Natural killer cell treated with Interleukin-12 subunit alpha and Interleukin-12 subunit beta and Interleukin-15 and Interleukin-18, amount 100 ng/mL, for 72 hours (primary cell): ENCODE measurements at regions not wholly inside any gene's neighbourhood (a gene's known extent, or its start where the extent isn't known, plus 50 kb on each side); places are given as distances from the start of the nearest gene placed in this dataset.

ENCODE experiments used
- ATAC-seq, 2 donors: fragments of 150-1000 bp; cut with Tn5 transposase in 1 of 2; sonication (Bioruptor Pico), chemical (Tn5 transposase) in 1 of 2; 2 replicates each; pipeline ENCODE4 v1.10.0; 2021
- DNase-seq: peaks from one replicate; pipeline ENCODE4 v3.0.0; 2022; ENCODE audit warnings: low spot score
- H3K27ac Mint-ChIP-seq, 2 donors: 1 replicate in 1 of 2; 2 replicates in 1 of 2; pipeline ENCODE4 v1.8.0; 2022; ENCODE audit warnings: mixed read lengths in 2 of 2, mild to moderate bottlenecking in 1 of 2, moderate library complexity in 1 of 2
- H3K27me3 Mint-ChIP-seq, 2 donors: 1 replicate in 1 of 2; 2 replicates in 1 of 2; pipeline ENCODE4 v1.8.0; 2022; ENCODE audit warnings: mixed read lengths in 2 of 2
- H3K36me3 Mint-ChIP-seq: one replicate; pipeline ENCODE4 v1.8.0; 2022; ENCODE audit warnings: mixed read lengths
- H3K4me1 Mint-ChIP-seq, 2 donors: 1 replicate in 1 of 2; 2 replicates in 1 of 2; pipeline ENCODE4 v1.8.0; 2022; ENCODE audit warnings: low read depth in 2 of 2, mixed read lengths in 2 of 2, mild to moderate bottlenecking in 1 of 2
- H3K4me3 Mint-ChIP-seq: one replicate; pipeline ENCODE4 v1.8.0; 2022; ENCODE audit warnings: mixed read lengths
- H3K9me3 Mint-ChIP-seq: 2 replicates; pipeline ENCODE4 v1.8.0; 2022; ENCODE audit warnings: mixed read lengths

DNA sequence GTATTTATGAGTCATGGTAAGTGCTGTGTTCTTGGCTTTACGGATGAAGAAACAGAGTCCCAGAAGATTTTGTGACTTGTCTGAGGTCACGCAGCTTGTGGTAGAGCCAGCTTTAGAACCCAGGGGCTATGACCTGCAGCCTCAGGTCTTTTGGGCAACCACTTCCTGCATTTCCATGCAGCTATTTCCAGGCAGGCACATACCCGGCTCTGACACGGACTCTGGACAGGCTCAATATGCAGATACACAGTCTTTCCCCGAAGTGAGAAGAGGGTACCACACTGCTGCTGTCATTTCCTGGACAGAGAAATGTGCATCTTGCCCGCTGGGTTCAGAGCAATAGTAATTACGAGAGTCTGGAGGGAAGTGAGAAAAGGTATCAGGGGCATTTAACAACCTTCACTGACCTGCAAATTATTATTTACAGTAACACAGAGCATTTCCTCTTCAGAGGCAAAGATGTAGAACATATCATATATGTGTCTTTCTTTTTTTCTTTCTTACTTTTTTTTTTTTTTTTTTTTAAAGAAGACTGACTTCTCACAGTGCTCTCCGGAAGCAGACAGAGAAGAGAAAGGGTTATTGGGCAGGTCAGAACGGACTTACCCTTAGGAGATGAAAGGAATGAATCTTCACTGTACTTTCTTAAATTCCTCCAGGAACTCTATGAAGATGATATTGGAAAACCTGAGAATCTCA is 185.1 kb downstream of the CLIC5 start:
- peak; percentile 79 for DNase-seq
- no peaks in the 10 kb centered on the region for H3K9me3 Mint-ChIP-seq
- H3K27ac Mint-ChIP-seq, result peak overlapping the region; percentile 91 to 95
- peak overlapping the region; percentile 70 for H3K4me3 Mint-ChIP-seq
- peak; percentile 89 to 93 for ATAC-seq
- peaks cover 33 to 52% of the 10 kb centered on the region in 2 donors for H3K4me1 Mint-ChIP-seq
- H3K27me3 Mint-ChIP-seq, result peaks cover 7% of the 10 kb centered on the region in 2 donors
- H3K36me3 Mint-ChIP-seq, result peaks cover 12% of the 10 kb centered on the region

DNA sequence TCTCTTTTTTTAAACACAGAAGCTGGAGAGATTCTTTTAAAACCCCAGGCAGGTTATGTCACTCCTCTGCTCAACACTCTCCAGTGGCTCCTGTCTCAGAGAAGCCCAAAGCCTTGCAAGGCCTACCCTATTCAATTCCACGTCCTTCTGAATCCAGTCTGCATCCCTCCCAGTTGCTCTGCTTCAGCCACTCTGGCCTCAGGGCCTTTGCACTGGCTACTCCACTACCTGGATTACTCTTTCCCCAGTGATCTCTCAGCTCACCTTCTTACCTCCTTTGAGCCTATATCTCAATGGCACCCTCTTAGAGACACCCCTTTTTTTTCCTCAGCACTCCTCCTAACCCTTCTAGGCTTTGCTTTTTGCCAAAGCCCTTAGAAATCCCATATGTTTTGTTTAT is 185.8 kb downstream of the CLIC5 start:
- peaks cover 27 to 45% of the 10 kb centered on the region in 2 donors for H3K4me1 Mint-ChIP-seq
- H3K27ac Mint-ChIP-seq, result peak overlapping the region; percentile 91 to 95
- ATAC-seq, result no peak
- peaks cover 8% of the 10 kb centered on the region in 2 donors for H3K27me3 Mint-ChIP-seq
- peak overlapping the region; percentile 70 for H3K4me3 Mint-ChIP-seq
- H3K36me3 Mint-ChIP-seq, result peaks cover 12% of the 10 kb centered on the region
- no peak for DNase-seq
- no peaks in the 10 kb centered on the region for H3K9me3 Mint-ChIP-seq

DNA sequence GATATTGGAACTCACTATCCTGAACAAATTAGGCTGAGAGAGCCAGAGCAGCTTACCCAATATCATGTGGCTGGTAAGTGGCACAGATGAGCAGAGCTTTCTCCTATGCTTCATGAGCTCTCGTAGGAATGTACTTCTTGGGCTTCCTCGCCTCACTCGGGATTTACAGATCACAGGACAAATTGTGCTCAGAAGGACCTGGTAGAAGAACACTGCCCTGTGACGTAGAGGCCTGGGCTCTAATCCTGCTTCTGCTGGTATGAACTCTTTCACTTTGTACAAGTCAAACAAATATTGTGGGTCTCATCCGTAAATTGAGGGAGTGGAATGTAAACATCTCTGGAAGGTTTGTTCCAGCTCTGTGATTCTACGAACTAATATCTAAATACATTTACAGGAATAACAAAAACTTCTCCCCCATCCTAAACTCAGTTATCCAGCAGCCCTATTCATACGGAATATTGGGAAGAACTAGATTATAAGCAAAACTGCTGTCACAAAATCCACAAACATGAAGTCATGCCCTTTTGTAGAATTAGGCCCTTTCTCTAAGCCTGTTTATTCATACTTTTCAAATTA is 187.6 kb downstream of the CLIC5 start:
- Mint-ChIP-seq H3K4me1 (peaks cover 27 to 40% of the 10 kb centered on the region in 2 donors), H3K36me3 (peaks cover 16% of the 10 kb centered on the region), H3K4me3 (no peak overlapping the region), H3K27me3 (peaks cover 13 to 14% of the 10 kb centered on the region in 2 donors), H3K27ac (peak overlapping the region in 1 of 2 donors; percentile 95), H3K9me3 (no peaks in the 10 kb centered on the region)
- ATAC-seq, result no peak
- no peak for DNase-seq

DNA sequence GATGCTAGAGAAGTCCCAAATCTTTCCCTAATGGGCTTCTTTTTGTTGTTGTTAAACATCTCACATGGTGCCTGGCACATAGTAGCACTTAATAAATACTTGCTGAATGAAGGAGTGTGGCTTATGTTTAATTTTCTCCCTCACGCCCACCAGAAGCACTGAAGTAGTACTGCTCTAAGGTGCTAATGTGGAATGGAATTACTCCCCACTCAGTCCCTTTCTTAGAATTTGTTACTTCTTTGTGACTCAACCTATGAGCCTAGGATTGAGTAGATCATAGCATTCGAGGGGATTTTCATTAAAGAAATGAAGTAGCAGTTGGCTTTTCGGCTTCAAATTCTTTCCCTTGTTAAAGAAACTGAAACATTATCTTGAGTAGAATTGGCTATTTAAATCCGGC is 192.8 kb downstream of the CLIC5 start:
- DNase-seq (no peak), ATAC-seq (peak in 1 of 2 donors; percentile 54)
- H3K27ac Mint-ChIP-seq, result peak overlapping the region; percentile 31 to 65
- H3K27me3 Mint-ChIP-seq, result peaks cover 13 to 22% of the 10 kb centered on the region in 2 donors
- peaks cover 4 to 5% of the 10 kb centered on the region in 2 donors for H3K4me1 Mint-ChIP-seq
- H3K36me3 Mint-ChIP-seq, result peaks cover 20% of the 10 kb centered on the region
- H3K9me3 Mint-ChIP-seq, result peaks cover 3% of the 10 kb centered on the region
- peak overlapping the region; percentile 23 for H3K4me3 Mint-ChIP-seq

DNA sequence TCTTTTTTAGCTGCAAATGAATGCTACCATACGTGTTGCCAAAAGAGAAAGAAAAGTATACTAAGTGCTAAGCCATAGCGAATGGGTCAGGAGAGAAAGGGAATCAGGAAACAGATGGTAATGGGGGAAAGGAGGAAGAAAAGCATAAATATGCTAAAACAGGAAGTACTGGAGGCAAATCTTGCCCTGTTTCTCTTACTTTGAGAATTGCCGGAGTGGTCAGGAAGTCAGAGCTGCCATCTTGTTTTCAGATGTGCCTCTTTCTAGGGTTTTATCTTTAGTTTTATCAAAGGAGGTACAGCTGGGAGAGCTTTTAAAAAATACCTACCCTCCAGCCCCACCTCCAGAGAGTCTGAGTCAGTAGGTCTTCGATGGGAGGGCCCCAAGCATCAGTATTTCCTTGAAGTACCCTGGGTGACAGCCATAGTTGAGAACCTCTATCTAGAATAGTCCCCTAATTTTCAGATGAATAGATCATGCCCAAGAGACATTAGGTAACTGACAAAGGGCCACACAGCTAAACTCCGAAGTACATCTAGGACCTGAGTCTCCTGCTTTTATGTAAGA is 193.3 kb downstream of the CLIC5 start:
- ATAC-seq (no peak), DNase-seq (no peak)
- Mint-ChIP-seq H3K4me1 (peaks cover 4 to 5% of the 10 kb centered on the region in 2 donors), H3K36me3 (peaks cover 20% of the 10 kb centered on the region), H3K9me3 (peaks cover 3% of the 10 kb centered on the region), H3K27ac (peak overlapping the region; percentile 31 to 65), H3K27me3 (peaks cover 13 to 22% of the 10 kb centered on the region in 2 donors), H3K4me3 (peak overlapping the region; percentile 23)

DNA sequence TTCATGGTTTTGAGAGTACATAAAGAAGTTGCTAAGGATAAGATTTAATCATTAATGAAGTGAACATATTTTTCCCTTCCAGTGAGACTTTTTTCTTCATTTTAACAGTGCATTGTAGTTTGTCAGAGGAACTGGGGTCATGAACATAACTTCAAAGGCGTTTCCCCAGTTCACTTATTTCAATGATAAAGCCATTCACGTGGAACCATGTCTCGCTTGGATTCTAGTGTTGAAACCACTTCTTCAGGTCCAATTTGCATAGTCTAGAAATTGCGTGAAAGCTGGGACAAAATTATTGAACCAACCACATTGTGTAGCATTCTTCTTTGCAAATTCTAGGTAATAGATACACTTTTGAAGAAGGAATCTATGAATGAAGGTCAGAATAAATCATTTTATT is 197.0 kb downstream of the CLIC5 start:
- H3K27ac Mint-ChIP-seq, result no peak overlapping the region
- no peak for ATAC-seq
- no peak for DNase-seq
- no peak overlapping the region for H3K4me3 Mint-ChIP-seq
- peaks cover 4 to 11% of the 10 kb centered on the region in 2 donors for H3K4me1 Mint-ChIP-seq
- H3K27me3 Mint-ChIP-seq, result peaks cover 5 to 22% of the 10 kb centered on the region in 2 donors
- H3K9me3 Mint-ChIP-seq, result peaks cover 3% of the 10 kb centered on the region
- peaks cover 10% of the 10 kb centered on the region for H3K36me3 Mint-ChIP-seq

DNA sequence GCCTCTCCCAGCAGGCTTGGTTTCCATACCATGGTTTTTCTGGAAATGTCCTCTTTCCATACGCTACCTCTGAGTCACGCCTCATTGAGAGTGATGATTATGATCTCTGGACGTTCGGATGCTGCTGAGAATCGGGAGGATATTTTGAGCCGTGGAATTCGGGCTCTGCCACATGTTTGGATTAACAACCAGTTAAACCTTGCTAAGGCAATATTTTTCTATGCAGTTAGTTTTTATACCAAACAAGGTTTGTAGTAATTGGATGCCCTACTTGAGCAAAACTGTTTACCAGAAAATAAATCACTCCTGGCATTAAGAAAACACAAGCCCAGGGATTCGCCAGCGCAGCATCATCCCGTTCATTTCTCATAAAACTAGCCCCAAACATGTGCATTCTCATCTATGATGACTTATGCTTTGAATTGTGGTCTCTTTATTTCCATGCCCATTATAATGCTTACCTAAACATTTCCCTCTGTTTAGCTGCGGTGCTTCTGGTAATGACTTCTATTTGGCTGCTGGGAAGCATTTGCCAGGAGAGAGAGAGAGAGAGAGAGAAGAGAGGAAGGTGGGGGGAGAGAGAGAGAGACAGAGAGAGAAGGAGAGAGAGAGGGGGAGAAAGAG is 198.9 kb downstream of the CLIC5 start:
- Mint-ChIP-seq H3K9me3 (no peaks in the 10 kb centered on the region), H3K4me3 (no peak overlapping the region), H3K4me1 (peaks cover 0 to 5% of the 10 kb centered on the region in 2 donors), H3K27me3 (peaks cover 18 to 29% of the 10 kb centered on the region in 2 donors), H3K27ac (no peak overlapping the region), H3K36me3 (peaks cover 12% of the 10 kb centered on the region)
- ATAC-seq (no peak), DNase-seq (no peak)

DNA sequence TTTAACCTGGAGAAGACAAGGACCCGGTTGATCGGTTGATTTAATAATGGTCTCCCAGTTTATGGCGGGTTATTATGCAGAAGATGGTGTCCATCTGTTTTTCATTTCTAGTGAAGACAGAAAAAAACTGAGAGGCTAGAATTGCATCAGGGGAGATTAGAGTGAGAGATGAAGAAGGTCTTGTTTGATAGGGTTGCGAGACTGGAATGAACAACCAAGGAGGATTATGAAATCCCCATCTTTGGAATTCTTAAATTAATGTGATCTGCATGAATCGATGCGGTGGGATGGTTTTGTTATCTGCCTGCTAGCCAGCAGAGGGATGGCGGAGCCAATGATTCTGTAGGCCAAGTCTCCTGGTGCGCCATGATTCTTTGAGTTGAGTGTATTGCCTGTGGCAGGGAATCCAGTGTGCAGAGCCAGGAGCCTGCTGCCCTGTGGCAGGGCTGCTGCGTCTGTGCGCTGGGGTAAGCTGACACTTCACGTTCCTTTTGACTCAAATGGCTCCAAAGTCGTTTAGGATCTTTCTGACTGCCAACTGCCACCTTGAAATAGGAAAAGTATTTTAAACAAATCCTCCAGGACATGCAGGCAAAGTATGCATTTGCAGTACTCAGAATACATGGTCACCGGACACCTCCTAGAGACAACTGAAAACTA is 200.1 kb downstream of the CLIC5 start:
- Mint-ChIP-seq H3K36me3 (peaks cover 15% of the 10 kb centered on the region), H3K4me3 (no peak overlapping the region), H3K27me3 (peaks cover 18 to 33% of the 10 kb centered on the region in 2 donors), H3K4me1 (peaks cover 0 to 5% of the 10 kb centered on the region in 2 donors), H3K9me3 (no peaks in the 10 kb centered on the region), H3K27ac (no peak overlapping the region)
- ATAC-seq (no peak), DNase-seq (no peak)

DNA sequence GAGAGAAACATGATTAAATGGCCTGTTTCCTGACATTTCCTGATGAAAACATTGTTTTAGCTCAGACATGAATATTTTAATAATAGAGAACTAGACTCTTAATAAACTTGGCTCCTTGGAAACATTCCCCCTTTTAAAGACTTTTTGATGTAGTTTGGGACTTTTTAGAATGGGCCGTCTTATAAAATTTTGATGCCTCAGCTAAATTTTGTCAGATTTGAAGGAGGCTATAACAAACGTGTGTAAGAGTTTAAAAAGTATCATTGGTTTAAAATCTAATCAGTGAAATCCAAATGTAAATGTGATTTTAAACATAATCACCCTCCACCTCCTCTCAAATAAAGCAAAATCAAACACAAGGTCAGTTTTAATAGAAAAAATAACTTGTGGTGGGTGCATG is 200.9 kb downstream of the CLIC5 start:
- Mint-ChIP-seq H3K4me1 (peaks cover 0 to 10% of the 10 kb centered on the region in 2 donors), H3K27me3 (peaks cover 18 to 34% of the 10 kb centered on the region in 2 donors), H3K27ac (no peak overlapping the region), H3K36me3 (peaks cover 15% of the 10 kb centered on the region), H3K9me3 (no peaks in the 10 kb centered on the region), H3K4me3 (no peak overlapping the region)
- no peak for ATAC-seq
- no peak for DNase-seq

DNA sequence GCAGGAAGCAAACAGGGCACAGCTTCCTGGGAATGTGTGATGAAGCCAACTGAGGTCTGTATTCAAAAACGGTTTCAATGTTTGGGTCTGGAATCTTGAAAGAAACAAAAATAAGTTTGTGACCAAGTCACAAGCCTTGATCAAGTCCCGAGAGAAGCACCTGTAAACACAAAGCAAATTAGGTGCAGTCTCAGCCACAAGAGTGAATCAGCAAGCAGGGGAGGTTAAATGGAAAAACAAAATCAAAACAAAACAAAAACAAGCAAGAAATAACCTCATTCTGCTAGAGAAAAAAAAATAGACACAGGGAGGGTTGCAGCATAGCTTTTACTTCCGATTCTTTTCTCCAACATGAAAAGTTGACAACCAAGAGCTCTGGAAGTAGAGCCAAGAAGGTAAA is 201.7 kb downstream of the CLIC5 start:
- H3K27ac Mint-ChIP-seq, result no peak overlapping the region
- H3K4me3 Mint-ChIP-seq, result no peak overlapping the region
- DNase-seq, result no peak
- ATAC-seq, result no peak
- peaks cover 15% of the 10 kb centered on the region for H3K36me3 Mint-ChIP-seq
- H3K27me3 Mint-ChIP-seq, result peaks cover 18 to 31% of the 10 kb centered on the region in 2 donors
- no peaks in the 10 kb centered on the region for H3K9me3 Mint-ChIP-seq
- peaks cover 0 to 16% of the 10 kb centered on the region in 2 donors for H3K4me1 Mint-ChIP-seq

DNA sequence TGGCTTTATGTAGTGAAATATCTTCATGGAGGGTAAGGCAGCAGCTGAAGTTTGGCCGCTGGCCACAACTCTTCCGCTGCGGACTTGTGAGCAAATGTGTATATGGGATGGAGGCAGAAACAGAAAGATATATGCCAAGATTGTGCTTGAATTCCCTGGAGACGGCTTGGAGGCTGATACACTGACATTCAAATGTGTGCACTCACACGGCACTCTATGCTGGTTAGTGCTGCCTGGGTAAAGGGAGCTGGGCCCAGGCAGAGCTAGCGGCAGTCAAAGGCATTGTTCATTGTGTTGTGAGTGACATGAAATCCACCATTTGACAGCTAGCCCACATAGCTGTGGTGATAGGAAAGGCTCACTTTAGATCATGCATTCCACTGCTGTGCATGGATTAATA is 202.7 kb downstream of the CLIC5 start:
- no peak overlapping the region for H3K27ac Mint-ChIP-seq
- DNase-seq, result no peak

DNA sequence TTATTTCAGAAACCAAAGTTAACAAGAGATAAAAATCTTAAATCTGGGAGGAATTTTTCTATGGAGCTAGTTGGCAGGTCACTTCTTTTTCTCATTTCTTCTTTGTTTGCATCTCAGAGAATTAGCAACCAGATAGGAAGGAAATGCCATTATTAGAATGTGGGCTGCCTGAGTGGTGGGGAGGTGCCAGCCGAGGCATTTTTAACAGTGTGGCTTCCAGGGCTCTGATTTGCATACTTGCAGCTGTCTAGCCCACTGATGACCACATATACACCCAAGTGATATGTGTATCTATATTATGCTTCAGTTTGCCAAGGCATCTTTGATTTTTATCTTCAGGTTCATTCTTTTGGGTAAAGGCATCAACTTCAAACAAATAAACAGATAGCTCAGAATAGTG is 206.7 kb downstream of the CLIC5 start:
- Mint-ChIP-seq H3K4me3 (peak overlapping the region; percentile 3), H3K27me3 (peaks cover 16 to 27% of the 10 kb centered on the region in 2 donors), H3K9me3 (no peaks in the 10 kb centered on the region), H3K36me3 (peaks cover 10% of the 10 kb centered on the region), H3K27ac (no peak overlapping the region), H3K4me1 (peaks cover 0 to 17% of the 10 kb centered on the region in 2 donors)
- ATAC-seq, result peak in 1 of 2 donors; percentile 85
- no peak for DNase-seq

More for the DNA sequence above, 202.7 kb downstream of the CLIC5 start:
- peaks cover 18 to 31% of the 10 kb centered on the region in 2 donors for H3K27me3 Mint-ChIP-seq
- ATAC-seq, result peak in 1 of 2 donors; percentile 40
- no peaks in the 10 kb centered on the region for H3K9me3 Mint-ChIP-seq
- H3K4me1 Mint-ChIP-seq, result peaks cover 0 to 20% of the 10 kb centered on the region in 2 donors
- H3K36me3 Mint-ChIP-seq, result peaks cover 10% of the 10 kb centered on the region
- H3K4me3 Mint-ChIP-seq, result no peak overlapping the region

DNA sequence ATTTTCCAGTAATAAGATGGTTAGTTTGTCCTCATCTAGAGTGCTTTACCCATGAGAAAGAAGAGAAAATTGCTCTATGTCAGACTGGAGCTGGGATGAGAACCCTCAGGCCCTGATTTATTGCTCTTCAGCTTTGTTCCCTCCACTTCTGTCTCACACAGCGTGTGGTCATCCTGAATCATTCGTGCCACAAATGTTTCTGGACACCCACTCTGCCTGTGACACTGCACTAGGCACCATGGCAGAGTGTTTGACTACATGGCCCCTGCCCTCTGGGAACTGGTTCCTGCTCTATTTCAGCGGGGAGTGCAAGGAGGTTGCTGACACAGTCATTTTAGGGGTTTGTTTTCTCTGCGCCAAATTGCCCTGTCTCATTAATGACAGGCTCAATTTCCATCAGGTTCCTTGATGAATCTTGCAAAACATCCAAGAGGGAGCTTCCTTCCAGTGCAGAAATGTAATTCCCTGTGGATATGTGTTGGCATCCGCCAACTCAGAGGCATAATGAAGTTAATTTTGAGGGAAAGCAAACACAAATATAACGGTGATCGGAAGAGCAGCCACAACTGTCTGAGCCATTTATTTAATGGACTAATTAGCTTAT is 207.5 kb downstream of the CLIC5 start:
- Mint-ChIP-seq H3K27ac (no peak overlapping the region), H3K27me3 (peaks cover 8 to 19% of the 10 kb centered on the region in 2 donors), H3K36me3 (peaks cover 10% of the 10 kb centered on the region), H3K9me3 (no peaks in the 10 kb centered on the region), H3K4me1 (peaks cover 0 to 15% of the 10 kb centered on the region in 2 donors), H3K4me3 (no peak overlapping the region)
- ATAC-seq (no peak), DNase-seq (no peak)
